DMS153 treated with DMSO at 0.1 percent for 48 hours (cell line): ENCODE measurements at regions not wholly inside any gene's neighbourhood (a gene's known extent, or its start where the extent isn't known, plus 50 kb on each side); places are given as distances from the start of the nearest gene placed in this dataset.

ENCODE experiments used
- DNase-seq: peaks from one replicate; lab custom pipeline; 2025; ENCODE audit not compliant: unreplicated experiment; lab: John Stamatoyannopoulos, UW

GRCh38 chr21:16533692-16534407 lies 804.1 kb downstream of the USP25 start:
- DNase-seq: no peak

GRCh38 chr21:16534408-16535101 lies 804.8 kb downstream of the USP25 start:
- no peak for DNase-seq

- DNase-seq: no peak
Observed at GRCh38 chr21:16535102-16535422, 805.3 kb downstream of the USP25 start.

- no peak for DNase-seq
Observed at GRCh38 chr21:16535626-16536025, 805.8 kb downstream of the USP25 start.

GRCh38 chr21:16536140-16536539 lies 806.4 kb downstream of the USP25 start:
- DNase-seq: no peak

- no peak for DNase-seq
Observed at GRCh38 chr21:16536643-16537434, 807.1 kb downstream of the USP25 start.

- DNase-seq: no peak
Observed at GRCh38 chr21:16537501-16537900, 807.7 kb downstream of the USP25 start.

- no peak for DNase-seq
Observed at GRCh38 chr21:16538405-16538804, 808.6 kb downstream of the USP25 start.

- DNase-seq: no peak
Observed at GRCh38 chr21:16538936-16539440, 809.2 kb downstream of the USP25 start.

GRCh38 chr21:16540966-16541727 lies 811.4 kb downstream of the USP25 start:
- no peak for DNase-seq

GRCh38 chr21:16550118-16550517 lies 820.3 kb downstream of the USP25 start:
- no peak for DNase-seq

- no peak for DNase-seq
Observed at GRCh38 chr21:16550917-16551741, 821.3 kb downstream of the USP25 start.

GRCh38 chr21:16552880-16553279 lies 823.1 kb downstream of the USP25 start:
- DNase-seq: no peak

- no peak for DNase-seq
Observed at GRCh38 chr21:16554503-16554902, 824.7 kb downstream of the USP25 start.

- no peak for DNase-seq
Observed at GRCh38 chr21:16563116-16563515, 833.3 kb downstream of the USP25 start.

GRCh38 chr21:16563795-16564194 lies 834.0 kb downstream of the USP25 start:
- no peak for DNase-seq

GRCh38 chr21:16568244-16568643 lies 838.5 kb downstream of the USP25 start:
- no peak for DNase-seq

- DNase-seq: no peak
Observed at GRCh38 chr21:16568661-16569060, 838.9 kb downstream of the USP25 start.

- DNase-seq: no peak
Observed at GRCh38 chr21:16569679-16570078, 839.9 kb downstream of the USP25 start.

- DNase-seq: no peak
Observed at GRCh38 chr21:16570171-16570570, 840.4 kb downstream of the USP25 start.
